ENCODE measurements at regions not wholly inside any gene's neighbourhood (a gene's known extent, or its start where the extent isn't known, plus 50 kb on each side); places are given as distances from the start of the nearest gene placed in this dataset.

GRCh38 chr4:114263233-114263632 lies 283.8 kb upstream of the ARSJ start:
- TF ChIP-seq, protein P1, sequence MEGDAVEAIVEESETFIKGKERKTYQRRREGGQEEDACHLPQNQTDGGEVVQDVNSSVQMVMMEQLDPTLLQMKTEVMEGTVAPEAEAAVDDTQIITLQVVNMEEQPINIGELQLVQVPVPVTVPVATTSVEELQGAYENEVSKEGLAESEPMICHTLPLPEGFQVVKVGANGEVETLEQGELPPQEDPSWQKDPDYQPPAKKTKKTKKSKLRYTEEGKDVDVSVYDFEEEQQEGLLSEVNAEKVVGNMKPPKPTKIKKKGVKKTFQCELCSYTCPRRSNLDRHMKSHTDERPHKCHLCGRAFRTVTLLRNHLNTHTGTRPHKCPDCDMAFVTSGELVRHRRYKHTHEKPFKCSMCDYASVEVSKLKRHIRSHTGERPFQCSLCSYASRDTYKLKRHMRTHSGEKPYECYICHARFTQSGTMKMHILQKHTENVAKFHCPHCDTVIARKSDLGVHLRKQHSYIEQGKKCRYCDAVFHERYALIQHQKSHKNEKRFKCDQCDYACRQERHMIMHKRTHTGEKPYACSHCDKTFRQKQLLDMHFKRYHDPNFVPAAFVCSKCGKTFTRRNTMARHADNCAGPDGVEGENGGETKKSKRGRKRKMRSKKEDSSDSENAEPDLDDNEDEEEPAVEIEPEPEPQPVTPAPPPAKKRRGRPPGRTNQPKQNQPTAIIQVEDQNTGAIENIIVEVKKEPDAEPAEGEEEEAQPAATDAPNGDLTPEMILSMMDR (conservative IDR thresholded peaks at IDR 0.05; ENCODE audit: control insufficient read depth, insufficient read depth, low read depth, low read length), result no peak
- H3K4me3 ChIP-seq (ENCODE audit: control insufficient read depth, low read depth, low read length), result no peak overlapping the region
- DNase-seq (ENCODE audit: low read depth), result peak; percentile 42

GRCh38 chr4:114264452-114264851 lies 285.0 kb upstream of the ARSJ start:
- TF ChIP-seq, protein P1 (conservative IDR thresholded peaks at IDR 0.05; ENCODE audit: control insufficient read depth, insufficient read depth, low read depth, low read length), result no peak
- DNase-seq (ENCODE audit: low read depth), result no peak
- no peak overlapping the region for H3K4me3 ChIP-seq (ENCODE audit: control insufficient read depth, low read depth, low read length)

DNA sequence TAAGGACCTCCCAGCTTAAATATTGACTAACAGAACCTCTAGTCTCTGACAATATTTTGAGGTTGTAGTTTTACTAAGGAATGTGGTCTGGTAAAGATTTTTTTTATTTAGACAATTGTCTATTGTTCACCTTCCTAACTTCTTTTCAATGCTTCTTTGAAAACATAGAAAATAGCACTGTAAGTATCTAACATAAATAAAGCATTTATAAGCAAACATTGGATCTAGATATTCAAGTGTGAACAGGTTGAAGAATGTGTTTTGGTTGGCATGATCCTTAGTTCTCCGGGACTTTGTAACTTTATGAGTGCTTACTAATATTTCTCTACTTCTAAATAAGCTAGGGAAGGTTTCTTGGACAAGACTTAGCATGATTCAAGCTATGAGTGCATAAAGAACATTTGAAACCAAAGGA lies 285.4 kb upstream of the ARSJ start:
- H3K4me3 ChIP-seq (ENCODE audit: control insufficient read depth, low read depth, low read length), result no peak overlapping the region
- TF ChIP-seq, protein P1 (conservative IDR thresholded peaks at IDR 0.05; ENCODE audit: control insufficient read depth, insufficient read depth, low read depth, low read length), result no peak
- peak; percentile 43 for DNase-seq (ENCODE audit: low read depth)

DNA sequence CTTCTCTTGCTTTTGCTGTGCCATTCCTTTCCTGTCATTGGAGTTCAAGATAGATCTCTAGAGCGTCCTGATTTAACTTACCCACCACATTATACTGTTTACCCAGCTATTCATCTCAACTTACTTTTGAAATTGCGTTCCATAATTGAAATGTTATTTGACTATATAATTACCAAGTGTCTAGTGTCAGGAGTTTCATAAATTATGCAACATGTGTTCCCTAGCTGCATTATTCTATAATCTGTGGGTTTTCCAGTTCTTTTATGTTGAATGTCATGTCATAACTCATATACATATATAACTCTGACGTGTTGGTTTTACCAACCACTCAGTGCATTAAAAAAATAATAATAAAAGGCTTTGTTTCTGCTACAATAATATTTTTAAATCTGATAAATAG lies 285.9 kb upstream of the ARSJ start:
- DNase-seq (ENCODE audit: low read depth), result no peak
- H3K4me3 ChIP-seq (ENCODE audit: control insufficient read depth, low read depth, low read length), result no peak overlapping the region
- TF ChIP-seq, protein P1 (conservative IDR thresholded peaks at IDR 0.05; ENCODE audit: control insufficient read depth, insufficient read depth, low read depth, low read length), result no peak

- TF ChIP-seq, protein P1 (conservative IDR thresholded peaks at IDR 0.05; ENCODE audit: control insufficient read depth, insufficient read depth, low read depth, low read length), result no peak
These were observed 288.5 kb upstream of the ARSJ start for GRCh38 chr4:114267976-114268375.

GRCh38 chr4:114271031-114271430 lies 291.6 kb upstream of the ARSJ start:
- TF ChIP-seq, protein P1 (conservative IDR thresholded peaks at IDR 0.05; ENCODE audit: control insufficient read depth, insufficient read depth, low read depth, low read length), result no peak
- H3K4me3 ChIP-seq (ENCODE audit: control insufficient read depth, low read depth, low read length), result no peak overlapping the region
- DNase-seq (ENCODE audit: low read depth), result peak; percentile 17

More at GRCh38 chr4:114267976-114268375, 288.5 kb upstream of the ARSJ start:
- DNase-seq (ENCODE audit: low read depth), result peak; percentile 54
- no peak overlapping the region for H3K4me3 ChIP-seq (ENCODE audit: control insufficient read depth, low read depth, low read length)

GRCh38 chr4:114272226-114272625 lies 292.8 kb upstream of the ARSJ start:
- peak; percentile 98 for DNase-seq (ENCODE audit: low read depth)
- TF ChIP-seq, protein P1 (conservative IDR thresholded peaks at IDR 0.05; ENCODE audit: control insufficient read depth, insufficient read depth, low read depth, low read length), result no peak
- H3K4me3 ChIP-seq (ENCODE audit: control insufficient read depth, low read depth, low read length), result no peak overlapping the region

Data from fibroblast of mammary gland (primary cell).